HepG2 (cell line): ENCODE measurements at regions not wholly inside any gene's neighbourhood (a gene's known extent, or its start where the extent isn't known, plus 50 kb on each side); places are given as distances from the start of the nearest gene placed in this dataset.
A peak's percentile ranks its signal among the peaks of the same experiment; 100 is the strongest.

Experiments used
- ATAC-seq: fragments of 200-7000 bp; cut with Tn5 transposase; 3 replicates; pipeline ENCODE4 v1.9.1; 2020; ENCODE audit warnings: mild to moderate bottlenecking, moderate library complexity
- BruUV-seq: library from RNA; stranded (reverse); fragments of 400-500 nt; replicated peaks from 2 replicates; lab custom pipeline; 2021; lab: Mats Ljungman, UMichigan
- CTCF ChIA-PET: fragments of 300-600 bp; formaldehyde crosslinking; extraction: SDS; loops from one replicate; lab custom pipeline; 2021; ENCODE audit warnings: low total read pairs, inconsistent platforms, low intra/inter-chr PET ratio; lab: Yijun Ruan, JAX
- POLR2A ChIA-PET: fragments of 350-600 bp; sonication (Branson Sonifier 250); formaldehyde crosslinking; loops from one replicate; lab custom pipeline; 2020; ENCODE audit warnings: antibody characterized with exemption, inconsistent platforms; lab: Yijun Ruan, JAX
- DNase-seq: peaks from one replicate; pipeline ENCODE4 v3.0.0-alpha.2; 2015; ENCODE audit warnings: low spot score
- FAIRE-seq: peaks from 3 replicates; lab custom pipeline; 2011; peaks lifted over from hg19 to GRCh38; lab: Jason Lieb, UNC
- H2AFZ ChIP-seq: one replicate; pipeline ENCODE4 v1.6.1; 2011; ENCODE audit warnings: low read length, inconsistent platforms
- H3K27ac ChIP-seq: fragments of 300-600 bp; 3 replicates; pipeline ENCODE4 v1.8.0; 2011; ENCODE audit warnings: mixed run types, mild to moderate bottlenecking, mixed read lengths, low read length, inconsistent platforms; ENCODE audit not compliant: insufficient read depth; ENCODE audit errors: extremely low read length
- H3K27me3 ChIP-seq, 2 experiments: fragments of 200-600 bp in 1 of 2; 2 replicates in 1 of 2; 3 replicates in 1 of 2; pipeline versions ENCODE4 v1.6.0 to v1.8.0; 2011; ENCODE audit warnings: low read length in 2 of 2, mild to moderate bottlenecking in 2 of 2, moderate library complexity in 2 of 2, inconsistent platforms in 1 of 2; ENCODE audit not compliant: insufficient read depth in 2 of 2, control insufficient read depth in 1 of 2
- H3K36me3 ChIP-seq, 2 experiments: fragments of 200-600 bp in 1 of 2; replicated peaks in 1 of 2; 2 replicates in 1 of 2; 3 replicates in 1 of 2; pipeline versions ENCODE4 v1.5.1 to v1.8.0; 2011; ENCODE audit warnings: low read length in 2 of 2, inconsistent platforms in 1 of 2; ENCODE audit not compliant: insufficient read depth in 2 of 2, control insufficient read depth in 1 of 2
- H3K4me1 ChIP-seq: 2 replicates; pipeline ENCODE4 v1.5.1; 2012; ENCODE audit warnings: low read length, inconsistent platforms; ENCODE audit not compliant: insufficient read depth
- H3K4me2 ChIP-seq: 2 replicates; pipeline ENCODE4 v1.6.0; 2011; ENCODE audit warnings: low read depth, low read length, inconsistent platforms
- H3K4me3 ChIP-seq, 3 experiments: fragments of 200-600 bp in 1 of 3; sonication (generic), shearing (Covaris generic) in 1 of 3; replicated peaks in 1 of 3; 2 replicates each; pipeline ENCODE4 v1.5.1; 2011 to 2016; ENCODE audit warnings: low read length in 3 of 3, inconsistent platforms in 2 of 3, low read depth in 2 of 3, mild to moderate bottlenecking in 2 of 3, control low read depth in 1 of 3, mixed read lengths in 1 of 3; ENCODE audit not compliant: insufficient read depth in 1 of 3
- H3K79me2 ChIP-seq: one replicate; pipeline ENCODE4 v1.6.1; 2011; ENCODE audit warnings: low read length, inconsistent platforms; ENCODE audit not compliant: insufficient read depth
- H3K9ac ChIP-seq: 2 replicates; pipeline ENCODE4 v1.6.0; 2011; ENCODE audit warnings: mild to moderate bottlenecking, low read depth, low read length, inconsistent platforms; ENCODE audit not compliant: insufficient read depth
- H3K9me3 ChIP-seq: 2 replicates; pipeline ENCODE4 v1.5.1; 2012; ENCODE audit warnings: mild to moderate bottlenecking, low read length
- H4K20me1 ChIP-seq: 2 replicates; pipeline ENCODE4 v1.6.0; 2011; ENCODE audit warnings: inconsistent platforms, mild to moderate bottlenecking, low read length, moderate library complexity; ENCODE audit not compliant: insufficient read depth
- BCL6 ChIP-seq: IDR thresholded peaks from 2 replicates; pipeline ENCODE4 v1.6.1; 2016; ENCODE audit warnings: missing genetic modification reagents, missing compliant biosample characterization
- FOSL1 ChIP-seq: sonication (generic); formaldehyde crosslinking; IDR thresholded peaks from 2 replicates; pipeline ENCODE4 v1.9.0; 2021; ENCODE audit warnings: missing genetic modification reagents, borderline replicate concordance
- FOXC1 ChIP-seq: sonication (generic); formaldehyde crosslinking; IDR thresholded peaks from 2 replicates; pipeline ENCODE4 v1.8.0; 2022; ENCODE audit warnings: mild to moderate bottlenecking, missing genetic modification reagents, borderline replicate concordance
- HHEX ChIP-seq: IDR thresholded peaks from 2 replicates; pipeline ENCODE4 v1.6.1; 2016; ENCODE audit warnings: control low read depth
- HNRNPK ChIP-seq: fragments of 200-400 bp; formaldehyde crosslinking; IDR thresholded peaks from 2 replicates; pipeline ENCODE4 v1.6.1; 2018; ENCODE audit warnings: low read length, low read depth, moderate library complexity, mild to moderate bottlenecking; ENCODE audit not compliant: poor library complexity, severe bottlenecking
- NCOR1 ChIP-seq: fragments of 200-600 bp; sonication (generic); IDR thresholded peaks from 2 replicates; pipeline ENCODE4 v1.7.0; 2017; ENCODE audit warnings: antibody characterized with exemption, low read length, borderline replicate concordance
- RARA ChIP-seq: IDR thresholded peaks from 2 replicates; pipeline ENCODE4 v1.6.1; 2016; ENCODE audit warnings: missing genetic modification reagents, missing compliant biosample characterization
- RXRA ChIP-seq: sonication (generic); formaldehyde crosslinking; IDR thresholded peaks from 2 replicates; pipeline ENCODE4 v1.5.1; 2020; ENCODE audit warnings: missing genetic modification reagents
- RXRB ChIP-seq: IDR thresholded peaks from 2 replicates; pipeline ENCODE4 v1.6.1; 2016; ENCODE audit warnings: borderline replicate concordance, missing genetic modification reagents, missing compliant biosample characterization
- SKI ChIP-seq: fragments of 450-650 bp; IDR thresholded peaks from one replicate; pipeline ENCODE4 v1.6.1; 2018; ENCODE audit warnings: mild to moderate bottlenecking; ENCODE audit not compliant: partially characterized antibody
- SOX5 ChIP-seq: IDR thresholded peaks from 2 replicates; pipeline ENCODE4 v1.6.1; 2016; ENCODE audit warnings: borderline replicate concordance
- SOX6 ChIP-seq, 2 experiments: fragments of 450-650 bp in 1 of 2; sonication (generic) in 1 of 2; formaldehyde crosslinking in 1 of 2; IDR thresholded peaks; 2 replicates each; pipeline versions ENCODE4 v1.4.0 to v1.6.1; 2017 to 2020; ENCODE audit warnings: antibody characterized with exemption in 1 of 2, mild to moderate bottlenecking in 1 of 2, missing genetic modification reagents in 1 of 2
- SP4 ChIP-seq: sonication (generic); formaldehyde crosslinking; IDR thresholded peaks from 2 replicates; pipeline ENCODE4 v1.8.1; 2023; ENCODE audit warnings: mild to moderate bottlenecking, missing genetic modification reagents
- TBX2 ChIP-seq: sonication (generic); formaldehyde crosslinking; IDR thresholded peaks from 2 replicates; pipeline ENCODE4 v1.5.0; 2020; ENCODE audit warnings: missing genetic modification reagents, mild to moderate bottlenecking, borderline replicate concordance
- TBX3 ChIP-seq: fragments of 450-650 bp; IDR thresholded peaks from 2 replicates; pipeline ENCODE4 v1.6.1; 2017; ENCODE audit warnings: antibody characterized with exemption, mild to moderate bottlenecking, inconsistent platforms, borderline replicate concordance
- THRA ChIP-seq: sonication (generic); formaldehyde crosslinking; IDR thresholded peaks from 2 replicates; pipeline ENCODE4 v1.4.0; 2020; ENCODE audit warnings: missing genetic modification reagents, borderline replicate concordance
- TP53 ChIP-seq: sonication (generic); formaldehyde crosslinking; conservative IDR thresholded peaks from 2 replicates; pipeline ENCODE4 v1.4.0; 2020; ENCODE audit warnings: missing genetic modification reagents
- ZFP90 ChIP-seq: sonication (generic); formaldehyde crosslinking; IDR thresholded peaks from 2 replicates; pipeline ENCODE4 v1.8.0; 2022; ENCODE audit warnings: missing genetic modification reagents, mild to moderate bottlenecking, inconsistent platforms, borderline replicate concordance
- ZNF609 ChIP-seq: sonication (generic); formaldehyde crosslinking; IDR thresholded peaks from 2 replicates; pipeline ENCODE4 v1.4.0; 2020; ENCODE audit warnings: mild to moderate bottlenecking, missing genetic modification reagents, borderline replicate concordance
- WGBS: methylation state at CpG from one replicate; pipeline ENCODE4 v1.1.6; 2017; ENCODE audit warnings: low lambda C conversion rate; 5-methylcytosine and 5-hydroxymethylcytosine counted together
- in situ Hi-C: cut with HindIII; loops from 2 replicates; pipeline ENCODE4 v1.10.0; 2017; ENCODE audit warnings: low pct_unique_long_range_greater_than_20kb; ENCODE audit not compliant: extremely low pct_ligation_motif_present
- intact Hi-C: fragments of 100-400 bp; cut with micrococcal nuclease; formaldehyde crosslinking; loops from one replicate; pipeline ENCODE4 v1.10.0; 2022; ENCODE audit not compliant: unreplicated experiment

DNA sequence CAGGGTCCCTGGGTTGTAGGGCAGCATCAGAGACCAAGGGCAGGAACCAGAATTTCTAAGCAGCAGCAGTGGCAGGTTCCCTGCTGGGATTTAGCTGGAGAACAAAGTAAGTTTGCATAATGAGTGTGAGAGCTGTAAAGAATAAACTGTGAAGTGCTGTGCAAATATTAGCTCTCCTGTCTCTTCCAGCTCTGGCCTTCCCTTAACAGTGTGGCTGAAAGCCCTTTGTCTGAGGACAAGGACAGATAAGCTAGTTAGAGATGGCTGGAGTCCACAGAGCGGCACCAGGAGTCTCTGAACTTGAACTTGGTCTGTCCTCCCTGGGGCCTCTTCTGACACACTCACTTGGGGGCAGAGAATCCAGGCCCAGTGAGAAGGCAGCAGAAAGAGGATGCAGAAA is 98.2 kb upstream of the WSCD1 start:
- Histone ChIP-seq H3K27me3 (no peaks in the 10 kb centered on the region), H3K4me2 (no peak overlapping the region), H3K36me3 (no peaks in the 10 kb centered on the region), H3K4me3 (no peak overlapping the region), H3K4me1 (no peaks in the 10 kb centered on the region), H3K9me3 (peaks cover 14% of the 10 kb centered on the region), H3K27ac (no peak overlapping the region), H3K79me2 (no peaks in the 10 kb centered on the region), H4K20me1 (no peaks in the 10 kb centered on the region), H3K9ac (no peak overlapping the region), H2AFZ (no peak overlapping the region)
- no TSS peak for BruUV-seq
- in situ Hi-C loops (no loop called here), intact Hi-C loops (no loop called here)
- peak; percentile 76 for ATAC-seq
- DNase-seq = peak; percentile 29
- FAIRE-seq = no peak
- POLR2A ChIA-PET = no interaction called here
- CTCF ChIA-PET = no interaction called here
- 20% methylated on average over 1 of the region's 1 CpG for WGBS
- TF ChIP-seq SKI (peak; percentile 93), THRA (CRISPR knock-in tag) (peak; percentile 69; the same call in 1 of the 2 replicates), HHEX (peak; percentile 66), ZFP90 (CRISPR knock-in tag) (no peak), RARA (CRISPR knock-in tag) (peak; percentile 77), SOX5 (CRISPR knock-in tag) (0 out of 2 replicates have a peak, but pooled peaks have one; percentile 42), TP53 (CRISPR knock-in tag) (no peak), ZNF609 (CRISPR knock-in tag) (peak; percentile 44; the same call in 1 of the 2 replicates), RXRA (CRISPR knock-in tag) (peak; percentile 42; the same call in 1 of the 2 replicates), FOXC1 (CRISPR knock-in tag) (no peak), FOSL1 (CRISPR knock-in tag) (no peak), TBX3 (peak; percentile 77; the same call in 1 of the 2 replicates), SP4 (0 out of 2 replicates have a peak, but pooled peaks have one; percentile 31), RXRB (peak; percentile 56), HNRNPK (no peak), NCOR1 (no peak), SOX6 (IDR thresholded peaks at IDR 0.05) (no peak), SOX6 (CRISPR knock-in tag; IDR thresholded peaks at IDR 0.05) (peak; percentile 61; the same call in 1 of the 2 replicates), TBX2 (CRISPR knock-in tag) (peak; percentile 56; the same call in 1 of the 2 replicates), BCL6 (CRISPR knock-in tag) (peak; percentile 50; the same call in 1 of the 2 replicates)
